SK-N-MC (cell line): ENCODE measurements at regions not wholly inside any gene's neighbourhood (a gene's known extent, or its start where the extent isn't known, plus 50 kb on each side); places are given as distances from the start of the nearest gene placed in this dataset.
A peak's percentile ranks its signal among the peaks of the same experiment; 100 is the strongest.
"Not testable (repeated sequence)": the region's sequence is repeated elsewhere in the genome, so short reads cannot be mapped to it uniquely, and the experiment has no call there.

Source experiments
- DNase-seq: peaks from one replicate; pipeline ENCODE4 v3.0.0-alpha.2; 2011; ENCODE audit warnings: low read depth, low spot score
- H3K27ac ChIP-seq: fragments of 200-600 bp; sonication (generic); 2 replicates; pipeline ENCODE4 v1.5.1; 2016; ENCODE audit warnings: mixed run types
- H3K36me3 ChIP-seq: fragments of 200-600 bp; sonication (generic); 2 replicates; pipeline ENCODE4 v1.6.1; 2017; ENCODE audit warnings: antibody characterized with exemption, low read length, mixed read lengths; ENCODE audit not compliant: insufficient read depth
- H3K4me3 ChIP-seq: fragments of 200-600 bp; sonication (generic); 2 replicates; pipeline ENCODE4 v1.5.1; 2016
- H3K9ac ChIP-seq: fragments of 200-600 bp; sonication (generic); 2 replicates; pipeline ENCODE4 v1.8.0; 2017; ENCODE audit warnings: mixed run types, mixed read lengths; ENCODE audit not compliant: insufficient read length
- H3K9me3 ChIP-seq: fragments of 200-600 bp; sonication (generic); 2 replicates; pipeline ENCODE4 v1.6.1; 2017; ENCODE audit warnings: low read depth, mild to moderate bottlenecking, antibody characterized with exemption, low read length, moderate library complexity, mixed read lengths
- EZH2 ChIP-seq: fragments of 200-600 bp; sonication (generic); IDR thresholded peaks from one replicate; pipeline ENCODE4 v1.6.1; 2017; ENCODE audit warnings: antibody characterized with exemption
- FOXP2 ChIP-seq: optimal IDR thresholded peaks from 2 replicates; pipeline ENCODE3; 2011; ENCODE audit warnings: mild to moderate bottlenecking, moderate library complexity; ENCODE audit not compliant: insufficient read depth; ENCODE audit errors: extremely low read length, control extremely low read depth
- POLR2AphosphoS5 ChIP-seq: IDR thresholded peaks from 2 replicates; pipeline ENCODE4 v1.6.1; 2012; ENCODE audit warnings: mild to moderate bottlenecking, low read depth, low read length, borderline replicate concordance

DNA sequence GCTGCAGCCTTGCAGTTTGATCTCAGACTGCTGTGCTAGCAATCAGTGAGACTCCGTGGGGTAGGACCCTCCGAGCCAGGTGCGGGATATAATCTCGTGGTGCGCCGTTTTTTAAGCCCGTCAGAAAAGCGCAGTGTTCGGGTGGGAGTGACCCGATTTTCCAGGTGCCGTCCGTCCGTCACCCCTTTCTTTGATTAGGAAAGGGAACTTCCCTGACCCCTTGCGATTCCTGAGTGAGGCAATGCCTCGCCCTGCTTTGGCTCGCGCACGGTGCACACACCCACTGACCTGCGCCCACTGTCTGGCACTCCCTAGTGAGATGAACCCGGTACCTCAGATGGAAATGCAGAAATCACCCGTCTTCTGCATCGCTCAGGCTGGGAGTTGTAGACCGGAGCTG, 203.2 kb downstream of the SNCAIP start:
- H3K27ac ChIP-seq, H3K9ac ChIP-seq, H3K9me3 ChIP-seq, H3K36me3 ChIP-seq, DNase-seq, H3K4me3 ChIP-seq: not testable (repeated sequence)

DNA sequence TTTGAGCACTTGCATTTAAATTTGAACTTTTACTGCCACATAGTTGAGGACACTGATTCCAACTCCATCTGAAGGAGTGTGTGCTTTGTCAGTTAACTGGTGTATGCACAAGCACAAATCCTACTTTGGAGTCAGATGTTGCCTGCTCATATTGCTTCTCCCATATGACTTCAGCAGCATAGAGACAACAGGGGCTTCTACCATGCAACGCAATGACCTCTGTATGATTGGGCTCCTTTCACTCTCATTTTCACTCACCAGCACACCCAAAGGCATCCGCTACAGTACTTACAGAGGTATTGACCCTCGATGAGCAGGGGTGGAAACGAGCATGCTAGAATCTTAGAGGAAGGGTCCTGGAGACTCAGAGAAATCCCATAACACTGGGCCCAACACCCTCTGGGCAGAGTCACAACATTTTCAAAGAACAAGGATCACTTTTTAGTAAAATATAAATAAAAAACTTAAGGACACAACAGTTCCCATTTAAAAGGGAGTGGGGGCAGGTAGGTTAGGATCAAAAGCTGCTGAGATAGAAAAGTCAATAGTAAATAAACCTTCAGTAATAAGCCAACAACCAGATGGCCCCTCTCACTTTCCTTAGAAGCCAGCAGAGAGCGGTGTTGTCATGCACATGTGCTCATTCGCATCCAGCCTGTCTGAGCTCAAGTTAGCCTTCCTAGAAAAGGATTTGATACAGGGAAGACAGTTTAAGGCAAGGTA, 203.8 kb downstream of the SNCAIP start:
- H3K36me3 ChIP-seq = no peaks in the 10 kb centered on the region
- no peak overlapping the region for H3K9ac ChIP-seq
- DNase-seq = peak; percentile 22
- no peak overlapping the region for H3K4me3 ChIP-seq
- H3K27ac ChIP-seq = no peak overlapping the region
- TF ChIP-seq EZH2 (no peak), FOXP2 (no peak), POLR2AphosphoS5 (no peak)
- H3K9me3 ChIP-seq = no peaks in the 10 kb centered on the region

DNA sequence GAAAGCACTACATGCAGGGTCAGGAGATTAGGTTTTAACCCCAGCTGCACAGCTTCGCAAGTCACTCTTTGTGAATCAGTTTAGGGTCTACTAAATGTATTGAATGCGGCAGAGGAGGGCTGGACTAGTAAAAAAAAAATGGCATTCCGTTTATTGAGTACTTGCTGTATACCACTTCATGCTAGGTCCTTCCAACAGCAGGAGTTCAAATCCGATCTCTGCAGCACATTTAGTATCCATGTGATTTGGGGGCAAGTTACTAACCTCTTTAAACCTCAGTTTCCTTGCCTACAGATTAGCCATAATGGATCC, 204.4 kb downstream of the SNCAIP start:
- no peak for DNase-seq
- no peak overlapping the region for H3K9ac ChIP-seq
- no peak for TF ChIP-seq EZH2
- no peak for TF ChIP-seq FOXP2
- no peak for TF ChIP-seq POLR2AphosphoS5
- H3K4me3 ChIP-seq = no peak overlapping the region
- H3K27ac ChIP-seq = no peak overlapping the region
- H3K36me3 ChIP-seq = no peaks in the 10 kb centered on the region
- H3K9me3 ChIP-seq = no peaks in the 10 kb centered on the region

- Histone ChIP-seq H3K9ac (no peak overlapping the region), H3K4me3 (no peak overlapping the region), H3K27ac (no peak overlapping the region), H3K36me3 (no peaks in the 10 kb centered on the region), H3K9me3 (no peaks in the 10 kb centered on the region)
- DNase-seq = no peak
- TF ChIP-seq POLR2AphosphoS5 = no peak
- no peak for TF ChIP-seq EZH2
- no peak for TF ChIP-seq FOXP2
Observed at GRCh38 chr5:122517091-122517490, 205.1 kb downstream of the SNCAIP start.

DNA sequence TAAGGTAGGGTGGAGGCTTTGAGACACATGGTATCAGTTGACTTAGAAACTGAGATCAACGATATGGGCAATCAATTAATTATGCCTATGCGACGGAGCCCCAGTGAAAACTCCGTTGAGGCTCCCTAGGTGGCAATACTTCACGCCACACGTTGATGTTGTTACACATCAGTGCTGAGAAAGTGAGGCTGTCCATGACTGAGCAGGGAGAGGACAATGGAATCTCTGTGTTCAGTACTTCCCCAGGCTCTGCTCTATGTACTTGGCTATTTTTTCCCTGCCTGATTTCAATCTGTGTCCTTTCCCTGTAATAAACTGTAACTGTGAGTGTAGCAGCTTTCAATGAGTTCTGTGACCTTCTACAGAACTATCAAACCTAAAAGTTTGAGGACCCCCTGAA, 211.7 kb downstream of the SNCAIP start:
- H3K9ac ChIP-seq = no peak overlapping the region
- no peaks in the 10 kb centered on the region for H3K9me3 ChIP-seq
- TF ChIP-seq POLR2AphosphoS5 (no peak), FOXP2 (no peak), EZH2 (no peak)
- H3K27ac ChIP-seq = no peak overlapping the region
- no peak for DNase-seq
- H3K36me3 ChIP-seq = no peaks in the 10 kb centered on the region
- H3K4me3 ChIP-seq = no peak overlapping the region

DNA sequence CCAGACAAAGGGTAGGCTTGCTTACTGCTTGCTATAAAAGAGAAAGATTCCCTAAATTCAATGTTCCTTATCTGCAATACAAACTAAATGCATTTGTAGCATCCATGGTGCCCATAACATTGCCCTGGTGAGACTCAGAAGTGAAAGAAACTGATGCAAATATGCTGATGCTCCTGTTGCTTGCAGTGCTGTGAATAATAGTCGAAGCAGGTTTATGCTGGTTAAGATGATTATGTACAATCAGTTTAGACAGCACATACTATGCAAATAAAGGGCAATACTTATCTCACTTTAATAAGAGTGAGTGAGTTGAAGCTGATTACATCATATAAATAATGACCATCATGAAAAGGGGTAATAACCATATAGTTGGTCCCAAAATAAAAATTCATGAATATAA, 215.5 kb downstream of the SNCAIP start:
- TF ChIP-seq EZH2 (no peak), POLR2AphosphoS5 (no peak), FOXP2 (no peak)
- H3K27ac ChIP-seq = no peak overlapping the region
- no peak for DNase-seq
- H3K9ac ChIP-seq = no peak overlapping the region
- no peaks in the 10 kb centered on the region for H3K36me3 ChIP-seq
- no peak overlapping the region for H3K4me3 ChIP-seq
- H3K9me3 ChIP-seq = no peaks in the 10 kb centered on the region

DNA sequence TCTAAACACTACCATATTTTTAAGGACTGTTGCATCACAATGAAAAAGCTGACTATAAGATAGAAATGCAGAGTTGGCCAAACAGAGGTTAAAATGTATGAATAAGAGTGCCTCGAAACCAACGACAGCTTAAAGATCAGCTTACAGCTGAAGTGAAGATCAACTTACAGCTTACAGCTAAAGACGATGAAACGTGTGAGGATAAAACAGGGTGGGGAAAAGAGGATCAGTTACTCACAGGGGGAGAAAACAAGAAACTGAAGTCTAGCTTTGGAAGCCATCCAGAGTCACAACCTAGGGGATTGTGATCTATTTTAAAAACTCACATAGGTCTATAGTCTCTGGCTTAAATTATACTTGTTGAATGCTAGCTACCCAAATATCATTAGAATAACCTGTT, 220.0 kb downstream of the SNCAIP start:
- Histone ChIP-seq H3K4me3 (no peak overlapping the region), H3K36me3 (no peaks in the 10 kb centered on the region), H3K9me3 (no peaks in the 10 kb centered on the region), H3K27ac (no peak overlapping the region), H3K9ac (no peak overlapping the region)
- no peak for TF ChIP-seq POLR2AphosphoS5
- no peak for TF ChIP-seq EZH2
- no peak for TF ChIP-seq FOXP2
- DNase-seq = no peak

- no peak overlapping the region for H3K9ac ChIP-seq
- no peak for TF ChIP-seq EZH2
- TF ChIP-seq POLR2AphosphoS5 = no peak
- TF ChIP-seq FOXP2 = no peak
- no peak overlapping the region for H3K27ac ChIP-seq
- no peak for DNase-seq
- H3K4me3 ChIP-seq = no peak overlapping the region
- H3K36me3 ChIP-seq = no peaks in the 10 kb centered on the region
- no peaks in the 10 kb centered on the region for H3K9me3 ChIP-seq
Observed at GRCh38 chr5:122533825-122534224, 221.8 kb downstream of the SNCAIP start.

DNA sequence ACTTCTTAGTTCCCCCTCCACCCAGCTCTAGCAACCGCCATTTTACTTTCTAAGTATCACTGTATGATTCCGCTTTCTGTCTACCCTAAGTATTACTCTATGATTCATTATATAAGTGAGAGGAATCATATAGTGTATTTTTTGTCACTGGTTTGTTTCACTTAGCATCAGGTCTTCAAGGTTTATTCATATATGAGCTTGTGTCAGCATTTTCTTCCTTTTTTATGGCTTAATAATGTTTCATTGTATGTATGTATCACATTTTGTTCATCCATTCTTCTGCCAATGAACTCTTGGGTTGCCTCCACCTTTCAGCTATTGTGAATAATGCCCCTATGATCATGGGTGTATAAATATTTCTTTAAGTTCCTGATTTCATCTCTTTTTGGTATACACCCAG, 222.8 kb downstream of the SNCAIP start:
- DNase-seq = no peak
- Histone ChIP-seq H3K27ac (no peak overlapping the region), H3K36me3 (no peaks in the 10 kb centered on the region), H3K9me3 (no peaks in the 10 kb centered on the region), H3K4me3 (no peak overlapping the region), H3K9ac (no peak overlapping the region)
- no peak for TF ChIP-seq FOXP2
- no peak for TF ChIP-seq POLR2AphosphoS5
- TF ChIP-seq EZH2 = no peak
